A549 (cell line): ENCODE measurements at regions not wholly inside any gene's neighbourhood (a gene's known extent, or its start where the extent isn't known, plus 50 kb on each side); places are given as distances from the start of the nearest gene placed in this dataset.
A peak's percentile ranks its signal among the peaks of the same experiment; 100 is the strongest.

Source experiments
- ATAC-seq, 2 experiments: fragments of 200-7000 bp in 1 of 2; fragments of >200 bp in 1 of 2; cut with Nextera tagmentation in 1 of 2; cut with Tn5 transposase in 1 of 2; 3 replicates each; pipeline versions ENCODE4 v1.8.0 to v1.9.1; 2018 to 2020; ENCODE audit warnings: mild to moderate bottlenecking in 1 of 2, moderate library complexity in 1 of 2
- CTCF ChIA-PET: fragments of 300-600 bp; sonication (Branson Sonifier 250); formaldehyde crosslinking; extraction: SDS; loops from one replicate; lab custom pipeline; 2021; ENCODE audit warnings: antibody characterized with exemption, inconsistent platforms; lab: Yijun Ruan, JAX
- POLR2A ChIA-PET: fragments of 350-600 bp; formaldehyde crosslinking; extraction: SDS; loops from one replicate; lab custom pipeline; 2021; ENCODE audit warnings: antibody characterized with exemption, inconsistent platforms; lab: Yijun Ruan, JAX
- DNase-seq, 2 experiments: peaks; one replicate each; pipeline versions ENCODE4 v3.0.0 to v3.0.0-alpha.2; 2011 to 2016; ENCODE audit warnings: low read depth in 1 of 2, low spot score in 1 of 2
- FAIRE-seq: peaks from 2 replicates; lab custom pipeline; 2011; peaks lifted over from hg19 to GRCh38; lab: Jason Lieb, UNC
- H3K27ac ChIP-seq, 2 experiments: fragments of >200 bp; sonication (Bioruptor Twin); formaldehyde crosslinking; 3 replicates each; pipeline ENCODE4 v1.5.1; 2016 to 2017
- H3K4me1 ChIP-seq: fragments of >200 bp; sonication (Bioruptor Twin); formaldehyde crosslinking; 3 replicates; pipeline ENCODE4 v1.6.1; 2016
- H3K4me2 ChIP-seq: fragments of >200 bp; sonication (Bioruptor Twin); formaldehyde crosslinking; 3 replicates; pipeline ENCODE4 v1.6.1; 2016
- H3K4me3 ChIP-seq: fragments of >200 bp; sonication (Bioruptor Twin); formaldehyde crosslinking; 3 replicates; pipeline ENCODE4 v1.5.1; 2016
- H3K9me3 ChIP-seq: fragments of >200 bp; sonication (Bioruptor Twin); formaldehyde crosslinking; 3 replicates; pipeline ENCODE4 v1.6.1; 2016
- ATOH8 ChIP-seq: fragments of 250-450 bp; sonication (Bioruptor Pico); IDR thresholded peaks from 2 replicates; pipeline ENCODE4 v1.5.0; 2020; ENCODE audit warnings: low read depth, mild to moderate bottlenecking, moderate library complexity
- BHLHE40 ChIP-seq: IDR thresholded peaks from 2 replicates; pipeline ENCODE4 v1.6.1; 2012; ENCODE audit warnings: low read depth, low read length, inconsistent platforms
- CHD4 ChIP-seq: fragments of 200-600 bp; sonication (generic); IDR thresholded peaks from 2 replicates; pipeline ENCODE4 v1.6.1; 2016; ENCODE audit warnings: antibody characterized with exemption, mild to moderate bottlenecking, borderline replicate concordance
- ESRRA ChIP-seq: fragments of 150-350 bp; IDR thresholded peaks from 2 replicates; pipeline ENCODE4 v1.6.1; 2014; ENCODE audit warnings: mild to moderate bottlenecking, low read length, borderline replicate concordance
- FOSB ChIP-seq: fragments of 250-450 bp; sonication (Bioruptor Pico); IDR thresholded peaks from 2 replicates; pipeline ENCODE4 v1.5.0; 2020; ENCODE audit warnings: mild to moderate bottlenecking, moderate library complexity
- HES2 ChIP-seq: fragments of >200 bp; sonication (Bioruptor Twin); formaldehyde crosslinking; IDR thresholded peaks from 2 replicates; pipeline ENCODE4 v1.6.1; 2016
- HEYL ChIP-seq: fragments of 250-450 bp; sonication (Bioruptor Pico); IDR thresholded peaks from 2 replicates; pipeline ENCODE4 v1.8.0; 2021; ENCODE audit warnings: mild to moderate bottlenecking, moderate library complexity
- JUN ChIP-seq, 2 experiments: fragments of >200 bp; sonication (Bioruptor Twin); formaldehyde crosslinking; IDR thresholded peaks; 2 replicates in 1 of 2; 3 replicates in 1 of 2; pipeline ENCODE4 v1.6.1; 2016 to 2017
- KDM1A ChIP-seq: fragments of 200-600 bp; sonication (generic); IDR thresholded peaks from 2 replicates; pipeline ENCODE4 v1.6.1; 2016; ENCODE audit warnings: low read depth, mild to moderate bottlenecking
- MAFK ChIP-seq: fragments of 450-650 bp; IDR thresholded peaks from 2 replicates; pipeline ENCODE4 v1.6.1; 2014; ENCODE audit not compliant: partially characterized antibody
- NFE2L2 ChIP-seq: fragments of 150-350 bp; conservative IDR thresholded peaks from 2 replicates; pipeline ENCODE4 v1.6.1; 2014; ENCODE audit warnings: low read length
- NPAS2 ChIP-seq: fragments of 250-450 bp; sonication (Bioruptor Pico); IDR thresholded peaks from 2 replicates; pipeline ENCODE4 v1.8.0; 2022; ENCODE audit warnings: mild to moderate bottlenecking, moderate library complexity, borderline replicate concordance
- PHF8 ChIP-seq: fragments of 200-600 bp; sonication (generic); IDR thresholded peaks from 2 replicates; pipeline ENCODE4 v1.6.1; 2016; ENCODE audit warnings: low read depth, mild to moderate bottlenecking, antibody characterized with exemption, moderate library complexity, borderline replicate concordance
- POLR2A ChIP-seq: IDR thresholded peaks from 2 replicates; pipeline ENCODE4 v1.6.1; 2012; ENCODE audit warnings: mild to moderate bottlenecking, low read length
- POLR2AphosphoS2 ChIP-seq: conservative IDR thresholded peaks from 2 replicates; pipeline ENCODE4 v1.6.1; 2012; ENCODE audit warnings: low read length, improper control_type of control experiment, inconsistent platforms
- RARB ChIP-seq: fragments of 250-450 bp; sonication (Bioruptor Pico); IDR thresholded peaks from 2 replicates; pipeline ENCODE4 v1.8.0; 2021; ENCODE audit warnings: mild to moderate bottlenecking, moderate library complexity
- SREBF2 ChIP-seq: fragments of 450-650 bp; IDR thresholded peaks from 2 replicates; pipeline ENCODE4 v1.6.1; 2014; ENCODE audit warnings: mild to moderate bottlenecking, moderate library complexity
- TFCP2L1 ChIP-seq: fragments of 250-450 bp; sonication (Bioruptor Pico); IDR thresholded peaks from 2 replicates; pipeline ENCODE4 v1.5.0; 2021; ENCODE audit warnings: mild to moderate bottlenecking
- TP53 ChIP-seq: fragments of 250-450 bp; sonication (Bioruptor Pico); IDR thresholded peaks from 2 replicates; pipeline ENCODE4 v1.5.0; 2021; ENCODE audit warnings: mild to moderate bottlenecking, moderate library complexity
- ZNF302 ChIP-seq: fragments of 250-450 bp; sonication (Bioruptor Pico); IDR thresholded peaks from 2 replicates; pipeline ENCODE4 v1.9.0; 2021; ENCODE audit warnings: inconsistent platforms, mild to moderate bottlenecking, moderate library complexity
- ZSCAN20 ChIP-seq: fragments of 250-450 bp; sonication (Bioruptor Pico); IDR thresholded peaks from 2 replicates; pipeline ENCODE4 v1.8.0; 2022; ENCODE audit warnings: mild to moderate bottlenecking, moderate library complexity
- WGBS: methylation state at CpG from one replicate; pipeline ENCODE4 v1.1.6; 2017; ENCODE audit errors: missing lambda C conversion rate; 5-methylcytosine and 5-hydroxymethylcytosine counted together
- TF ChIP-seq, protein P1 (sequence below): fragments of 450-650 bp; IDR thresholded peaks from 2 replicates; pipeline ENCODE4 v1.6.1; 2014; ENCODE audit warnings: antibody characterized with exemption
- TF ChIP-seq, protein P2 (sequence below): fragments of 150-350 bp; IDR thresholded peaks from 2 replicates; pipeline ENCODE4 v1.6.1; 2014; ENCODE audit warnings: low read depth, mild to moderate bottlenecking, low read length

DNA sequence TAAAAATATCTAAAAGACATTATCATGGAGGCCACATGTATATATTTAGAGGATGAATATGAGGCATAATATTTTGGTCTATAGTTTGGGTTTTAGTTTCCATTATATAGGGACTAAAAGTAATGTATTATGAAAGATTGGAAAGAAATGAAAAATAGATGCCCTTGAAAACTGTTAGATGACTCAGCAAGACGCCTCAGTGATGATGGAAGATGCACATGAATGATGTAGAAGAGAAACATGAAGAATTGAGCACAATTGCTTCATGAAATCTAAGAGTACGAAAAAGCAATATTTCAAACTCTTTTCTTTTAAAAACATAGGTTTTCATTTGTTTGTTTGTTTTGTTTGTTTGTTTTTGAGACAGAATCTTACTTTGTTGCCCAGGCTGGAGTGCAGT is 89.8 kb downstream of the ARL4A start:
- ATAC-seq: no peak

DNA sequence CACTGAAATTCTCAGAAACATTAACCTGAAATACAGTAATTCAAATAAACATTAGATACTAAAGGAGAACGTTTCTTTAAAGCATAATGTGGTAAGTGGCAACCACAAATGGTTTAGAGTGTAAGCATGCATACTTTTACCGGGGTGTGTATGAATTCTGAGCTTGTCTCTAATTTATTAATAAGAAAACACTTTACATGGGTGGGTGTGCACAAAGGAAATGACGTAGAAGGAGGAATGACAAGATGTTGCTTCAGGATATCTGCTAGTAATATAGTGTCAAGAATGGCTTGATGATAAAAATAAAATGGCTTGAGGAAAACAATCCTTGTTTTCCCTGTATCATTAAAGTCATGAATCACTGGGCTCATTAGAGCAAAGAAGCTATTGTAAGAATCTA is 92.5 kb downstream of the ARL4A start:
- WGBS: 34% methylated on average over 3 of the region's 3 CpGs

More for the DNA sequence above, 89.8 kb downstream of the ARL4A start:
- CTCF ChIA-PET: interaction anchor here (1.8 kb wide), 1 partner anchor 90 kb away, joined by 6 read pairs; the partner anchor contains the start of gene ARL4A
- Histone ChIP-seq H3K27ac (peak overlapping the region in 1 of 2 experiments; percentile 10; a peak in 1 of 6 replicates), H3K4me3 (no peak overlapping the region), H3K9me3 (peaks cover 3% of the 10 kb centered on the region; the same call in 1 of the 3 replicates), H3K4me1 (0 out of 3 replicates have a peak, but pooled peaks cover 4% of the 10 kb centered on the region), H3K4me2 (no peak overlapping the region)
- POLR2A ChIA-PET: no interaction called here
- no peak for DNase-seq
- TF ChIP-seq ATOH8 (CRISPR knock-in tag) (no peak), MAFK (peak; percentile 49), NFE2L2 (0 out of 2 replicates have a peak, but pooled peaks have one; percentile 19), SREBF2 (no peak)
- WGBS: 77% methylated on average over 2 of the region's 2 CpGs
- FAIRE-seq: no peak

GRCh38 chr7:12783421-12784095 is 96.1 kb downstream of the ARL4A start:
- ATAC-seq: no peak
- CTCF ChIA-PET: interaction anchor here (0.6 kb wide), 1 partner anchor 52 kb away, joined by 4 read pairs; no protein-coding TSS in a partner anchor
- Histone ChIP-seq H3K4me3 (no peak overlapping the region), H3K4me2 (no peak overlapping the region), H3K27ac (no peak overlapping the region), H3K9me3 (no peaks in the 10 kb centered on the region), H3K4me1 (0 out of 3 replicates have a peak, but pooled peaks cover 4% of the 10 kb centered on the region)
- POLR2A ChIA-PET: interaction anchor here (0.7 kb wide), 1 partner anchor 457 kb away, joined by 3 read pairs; no protein-coding TSS in a partner anchor
- FAIRE-seq: no peak
- no peak for DNase-seq
- WGBS: 66% methylated on average over 1 of the region's 1 CpG
- TF ChIP-seq, protein P1, sequence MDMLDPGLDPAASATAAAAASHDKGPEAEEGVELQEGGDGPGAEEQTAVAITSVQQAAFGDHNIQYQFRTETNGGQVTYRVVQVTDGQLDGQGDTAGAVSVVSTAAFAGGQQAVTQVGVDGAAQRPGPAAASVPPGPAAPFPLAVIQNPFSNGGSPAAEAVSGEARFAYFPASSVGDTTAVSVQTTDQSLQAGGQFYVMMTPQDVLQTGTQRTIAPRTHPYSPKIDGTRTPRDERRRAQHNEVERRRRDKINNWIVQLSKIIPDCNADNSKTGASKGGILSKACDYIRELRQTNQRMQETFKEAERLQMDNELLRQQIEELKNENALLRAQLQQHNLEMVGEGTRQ: no peak
- TF ChIP-seq NPAS2 (CRISPR knock-in tag) (no peak), POLR2A (no peak), ESRRA (no peak), KDM1A (no peak), CHD4 (no peak), RARB (CRISPR knock-in tag) (no peak), ZNF302 (no peak), TP53 (CRISPR knock-in tag) (no peak)

More for the DNA sequence above, 92.5 kb downstream of the ARL4A start:
- Histone ChIP-seq H3K4me3 (no peak overlapping the region), H3K4me2 (0 out of 3 replicates have a peak overlapping the region, but pooled peaks have one; percentile 9), H3K9me3 (no peaks in the 10 kb centered on the region), H3K27ac (no peak overlapping the region), H3K4me1 (0 out of 3 replicates have a peak, but pooled peaks cover 4% of the 10 kb centered on the region)
- CTCF ChIA-PET: no interaction called here
- TF ChIP-seq TFCP2L1 (CRISPR knock-in tag) (no peak), POLR2AphosphoS2 (no peak), JUN (IDR thresholded peaks at IDR 0.05) (no peak), POLR2A (no peak), BHLHE40 (no peak), PHF8 (no peak), HEYL (CRISPR knock-in tag) (no peak), HES2 (no peak), FOSB (no peak), RARB (CRISPR knock-in tag) (no peak), ZSCAN20 (no peak)
- TF ChIP-seq, protein P2, sequence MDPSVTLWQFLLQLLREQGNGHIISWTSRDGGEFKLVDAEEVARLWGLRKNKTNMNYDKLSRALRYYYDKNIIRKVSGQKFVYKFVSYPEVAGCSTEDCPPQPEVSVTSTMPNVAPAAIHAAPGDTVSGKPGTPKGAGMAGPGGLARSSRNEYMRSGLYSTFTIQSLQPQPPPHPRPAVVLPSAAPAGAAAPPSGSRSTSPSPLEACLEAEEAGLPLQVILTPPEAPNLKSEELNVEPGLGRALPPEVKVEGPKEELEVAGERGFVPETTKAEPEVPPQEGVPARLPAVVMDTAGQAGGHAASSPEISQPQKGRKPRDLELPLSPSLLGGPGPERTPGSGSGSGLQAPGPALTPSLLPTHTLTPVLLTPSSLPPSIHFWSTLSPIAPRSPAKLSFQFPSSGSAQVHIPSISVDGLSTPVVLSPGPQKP: no peak
- FAIRE-seq: no peak
- no peak for ATAC-seq
- POLR2A ChIA-PET: no interaction called here
- no peak for DNase-seq
